HG02610 (cell line): ENCODE measurements at regions not wholly inside any gene's neighbourhood (a gene's known extent, or its start where the extent isn't known, plus 50 kb on each side); places are given as distances from the start of the nearest gene placed in this dataset.
"Not testable (repeated sequence)": the region's sequence is repeated elsewhere in the genome, so short reads cannot be mapped to it uniquely, and the experiment has no call there.

Experiments used
- ATAC-seq: cut with Tn5 transposase; IDR thresholded peaks from one replicate; pipeline ENCODE4 v1.9.1; 2021; ENCODE audit warnings: mild to moderate bottlenecking, moderate library complexity; ENCODE audit not compliant: unreplicated experiment

DNA sequence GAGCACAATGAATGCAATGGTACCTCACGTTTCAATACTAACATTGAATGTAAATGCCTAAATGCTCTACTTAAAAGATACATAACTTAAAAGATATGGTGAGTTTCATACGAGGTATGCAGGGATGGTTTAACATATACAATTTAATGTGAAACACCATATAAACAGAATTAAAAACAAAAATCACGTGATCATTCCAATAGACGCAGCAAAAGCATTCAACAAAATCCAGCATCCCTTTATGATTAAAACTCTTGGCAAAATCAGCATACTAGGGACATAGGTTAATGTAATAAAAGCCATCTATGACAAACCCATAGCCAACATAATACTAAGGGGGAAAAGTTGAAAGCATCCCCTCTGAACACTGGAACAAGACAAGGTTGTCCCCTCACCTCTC is 845.7 kb downstream of the SLC16A7 start:
- ATAC-seq: no peak

DNA sequence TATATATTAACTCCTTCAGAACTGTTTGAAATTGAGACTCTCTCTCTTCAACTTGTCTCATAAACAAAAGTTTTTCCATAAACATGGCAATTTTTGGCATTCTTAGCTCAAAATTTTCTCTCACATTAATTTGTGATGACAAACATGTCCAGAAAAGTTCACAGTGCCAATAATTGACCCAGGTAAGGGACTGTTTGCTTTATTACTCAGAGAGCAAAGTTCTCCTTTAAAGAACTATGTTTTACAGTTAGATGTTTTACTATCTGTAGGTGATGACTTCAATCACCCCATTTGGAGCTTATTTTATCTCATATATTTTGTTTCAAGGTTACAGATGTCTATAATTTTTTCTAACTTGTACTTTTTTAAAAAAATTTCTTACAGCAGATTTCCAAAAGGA is 855.6 kb downstream of the SLC16A7 start:
- ATAC-seq: no peak

DNA sequence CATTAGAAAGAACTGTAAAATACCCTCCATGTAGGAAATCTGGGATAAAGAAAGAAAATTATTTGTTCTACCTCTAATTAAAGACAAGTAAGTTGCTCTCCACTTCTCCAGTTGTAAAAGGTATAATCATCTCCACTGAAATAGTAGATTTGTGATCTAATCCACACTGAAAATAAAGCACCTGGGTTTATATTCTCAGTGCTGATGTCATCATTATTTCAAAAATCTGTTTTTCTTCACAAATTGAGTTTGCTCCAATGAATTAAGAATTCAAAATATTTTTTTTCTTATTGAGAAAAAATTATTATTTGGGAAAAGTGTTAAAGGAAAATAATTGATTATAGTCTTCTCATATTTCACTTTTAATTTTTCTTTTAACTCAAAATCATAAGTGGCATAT is 869.2 kb downstream of the SLC16A7 start:
- no peak for ATAC-seq

DNA sequence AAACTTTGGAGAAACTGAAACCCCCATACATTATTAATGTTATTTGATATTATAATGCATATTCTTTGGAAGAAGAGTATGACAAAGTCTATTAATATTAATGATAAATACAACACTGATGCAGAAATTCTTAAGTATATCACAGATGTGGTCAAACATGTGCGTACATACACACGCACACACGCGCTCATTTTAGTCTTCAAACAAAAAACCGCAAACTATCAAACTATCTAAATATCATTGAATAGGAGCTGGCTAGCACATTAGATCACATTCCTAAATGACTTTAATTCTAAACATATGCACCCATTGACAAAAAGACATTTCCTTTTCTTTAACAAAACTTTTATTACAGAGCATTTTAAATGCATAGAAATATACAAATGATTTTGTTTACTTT is 872.7 kb downstream of the SLC16A7 start:
- no peak for ATAC-seq

DNA sequence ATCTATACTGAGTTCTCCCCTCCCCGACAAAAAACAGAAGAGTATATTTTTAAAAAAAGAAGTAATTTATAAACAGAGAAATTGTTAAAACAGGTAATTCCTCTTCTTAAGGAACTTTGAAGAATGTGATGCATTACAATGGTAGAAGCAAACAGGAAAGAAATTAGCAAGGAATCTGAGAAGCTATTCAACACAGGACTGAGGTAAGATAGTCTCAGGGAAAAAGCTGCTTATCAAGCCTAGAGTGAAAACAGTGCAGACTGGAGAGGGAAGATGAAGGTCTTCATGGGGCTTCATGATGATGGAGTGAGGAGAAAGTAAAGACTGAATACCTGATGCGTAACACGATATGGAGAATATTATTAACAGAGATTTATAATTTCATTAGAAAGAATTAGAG is 880.0 kb downstream of the SLC16A7 start:
- ATAC-seq: no peak

DNA sequence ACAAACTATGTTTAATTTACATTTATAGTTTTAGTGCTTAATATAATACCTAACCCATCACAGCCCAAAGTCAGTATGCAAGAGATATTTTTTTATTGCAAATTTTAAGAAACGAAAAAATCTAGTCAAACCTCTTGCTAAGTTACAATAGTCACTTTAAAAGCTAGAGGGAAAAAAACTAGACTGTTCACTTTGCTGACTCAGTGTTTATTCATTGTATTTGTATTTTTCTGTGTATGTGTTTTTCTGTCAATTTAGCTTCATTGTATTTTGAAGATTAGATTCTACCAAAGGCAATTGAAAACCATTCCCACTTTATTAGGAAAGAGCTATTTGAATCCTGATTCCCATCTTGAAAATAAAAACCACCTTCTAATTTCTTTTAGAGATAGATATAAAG is 891.5 kb downstream of the SLC16A7 start:
- ATAC-seq: no peak

DNA sequence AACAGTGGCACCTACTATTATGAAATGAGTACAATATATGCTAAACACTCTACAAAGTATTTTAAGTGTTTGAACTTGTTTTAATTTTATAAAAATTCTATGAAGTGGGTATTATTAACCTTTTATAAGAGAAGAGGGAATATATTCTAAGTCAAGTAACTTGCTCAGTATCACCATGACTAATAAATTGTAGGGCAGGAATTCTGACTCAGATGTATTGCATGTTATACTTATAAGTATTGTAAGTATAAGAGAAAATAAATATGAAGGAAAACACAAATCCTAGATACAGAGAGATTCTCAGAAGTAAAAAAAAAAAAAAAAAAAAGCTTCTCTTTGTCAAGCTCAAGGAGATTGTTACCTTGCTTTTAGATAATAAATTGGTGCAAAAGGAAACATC is 893.2 kb downstream of the SLC16A7 start:
- no peak for ATAC-seq

DNA sequence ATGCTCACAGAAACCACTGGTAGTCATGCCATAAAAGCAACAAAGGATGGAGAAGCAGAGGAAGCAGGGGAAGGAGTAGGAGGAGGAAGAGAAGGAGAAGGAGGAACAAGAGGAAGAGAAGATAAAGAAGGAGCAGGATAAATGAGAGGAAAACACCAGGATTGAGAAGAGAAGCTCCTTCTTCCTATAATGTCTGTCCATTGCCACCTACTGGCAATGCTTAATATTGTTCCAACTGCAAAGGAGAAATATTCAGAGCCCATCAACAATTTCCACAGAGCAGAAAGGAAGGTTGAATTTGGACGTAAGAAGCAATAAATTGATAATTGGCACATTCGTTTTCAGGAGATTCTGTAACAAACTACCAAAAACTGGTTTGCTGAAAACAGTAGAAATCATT is 898.4 kb downstream of the SLC16A7 start:
- no peak for ATAC-seq

DNA sequence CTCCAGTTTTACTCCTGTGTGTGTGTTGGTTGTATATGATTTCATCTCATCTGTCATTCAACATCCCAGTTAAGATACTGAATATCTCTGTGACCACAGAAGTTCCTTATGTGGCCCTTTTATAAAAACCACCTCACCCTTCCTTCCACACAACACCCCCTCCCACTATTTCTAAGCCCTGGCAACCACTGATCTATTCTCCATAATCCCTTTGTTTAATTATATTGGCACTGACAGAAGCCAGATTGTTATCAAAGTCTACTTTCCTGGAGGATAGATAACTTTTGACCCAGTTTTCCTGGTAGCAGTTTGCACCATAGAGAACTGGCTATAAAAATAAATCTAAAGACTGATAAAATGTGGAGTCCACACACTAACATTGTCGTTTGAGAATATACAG is 902.8 kb downstream of the SLC16A7 start:
- no peak for ATAC-seq

DNA sequence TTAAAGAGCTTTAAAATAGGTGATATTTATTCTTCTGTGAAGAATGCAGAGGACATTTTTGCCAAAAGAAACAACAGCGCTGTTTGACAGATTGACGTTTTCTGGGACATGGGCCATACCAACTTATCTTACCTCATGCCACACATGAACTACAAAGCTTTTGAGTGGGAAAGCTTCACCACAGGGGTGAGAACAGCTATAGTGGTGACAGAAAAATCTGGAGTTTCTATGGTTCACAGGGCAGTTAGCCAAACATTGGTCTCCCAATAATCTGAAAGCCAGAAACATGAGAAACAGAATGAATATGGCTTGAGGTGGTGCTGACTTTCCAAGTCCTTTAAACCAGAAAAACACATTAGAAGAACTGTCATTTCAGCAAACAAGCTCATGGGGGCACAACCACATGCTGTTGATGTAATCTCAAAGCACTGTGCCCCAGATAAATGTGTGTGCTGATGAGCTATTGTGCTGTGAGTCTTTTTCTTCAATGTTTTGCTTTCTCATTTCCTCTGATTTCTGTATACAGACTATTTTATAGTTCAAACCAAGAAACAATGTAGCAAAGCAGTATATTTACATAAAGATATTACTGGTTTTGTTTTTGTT is 905.4 kb downstream of the SLC16A7 start:
- no peak for ATAC-seq

DNA sequence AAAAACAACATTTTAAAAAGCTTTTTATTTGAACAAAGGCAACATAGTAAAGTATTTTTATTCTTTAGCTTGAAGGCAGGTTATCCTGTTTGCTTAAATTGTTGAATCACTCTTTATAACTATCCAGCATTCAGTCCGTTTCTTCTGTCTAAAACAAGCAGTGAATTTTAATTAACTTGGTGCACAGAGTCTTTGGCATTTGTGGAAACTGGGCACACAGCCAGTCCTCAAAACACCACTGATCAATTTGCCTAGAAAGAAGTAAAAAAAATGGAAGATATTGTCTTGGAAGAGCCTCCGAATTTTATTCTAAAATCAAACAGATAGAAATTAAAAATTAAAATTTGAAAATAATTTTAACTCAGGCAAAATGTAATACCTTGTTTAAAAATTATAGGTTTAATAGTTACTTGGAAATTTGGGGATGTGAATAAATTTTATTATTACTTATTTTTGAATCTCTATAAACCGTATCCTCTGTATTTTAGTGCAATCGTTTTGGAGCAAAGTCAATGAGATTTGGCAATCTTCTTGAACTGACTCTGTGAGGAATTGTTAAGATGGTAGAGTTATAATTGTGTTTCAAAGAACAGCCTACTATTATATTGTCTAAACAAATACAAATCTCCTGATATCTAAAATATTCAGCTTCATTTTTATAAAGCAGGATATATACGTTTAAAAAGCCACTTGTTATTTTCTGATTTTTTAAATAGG is 927.0 kb downstream of the SLC16A7 start:
- ATAC-seq: no peak

DNA sequence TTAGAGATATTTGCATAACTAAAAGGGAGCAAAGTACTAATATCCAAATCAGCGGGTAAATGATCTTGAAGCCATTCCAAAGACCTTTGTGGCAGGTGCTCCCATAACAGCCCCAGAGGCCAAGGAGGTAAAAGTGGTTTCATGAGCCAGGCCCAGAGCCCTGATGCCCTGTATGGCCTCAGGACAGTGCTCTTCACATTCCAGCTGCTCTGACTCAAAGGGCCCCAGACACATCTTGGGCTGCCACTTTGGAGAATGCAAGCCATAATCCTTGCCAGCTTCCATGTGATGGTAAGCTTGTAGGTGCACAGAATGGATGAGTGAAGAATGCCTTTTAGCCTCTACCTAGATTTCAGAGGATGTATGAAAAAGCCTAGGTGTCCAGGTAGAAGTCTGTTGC is 933.4 kb downstream of the SLC16A7 start:
- ATAC-seq: no peak

DNA sequence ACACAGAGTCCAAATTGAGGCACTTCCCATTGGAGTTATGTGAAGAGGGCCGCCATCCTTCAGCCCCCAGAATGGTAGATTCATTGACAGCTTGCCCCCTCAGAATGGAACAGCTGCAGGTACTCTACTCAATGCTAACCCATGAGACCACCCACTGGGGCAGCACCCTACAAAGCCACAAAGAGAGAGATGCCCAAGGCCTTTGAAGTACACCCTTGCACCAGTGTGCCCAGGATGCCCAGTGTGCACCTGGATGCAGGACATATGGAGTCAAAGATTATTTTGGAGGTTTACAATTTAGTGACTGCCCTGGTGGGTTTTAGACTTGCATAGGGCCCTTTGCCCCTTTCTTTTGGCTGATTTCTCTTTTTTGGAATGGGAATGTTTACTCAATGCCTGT is 933.9 kb downstream of the SLC16A7 start:
- no peak for ATAC-seq

DNA sequence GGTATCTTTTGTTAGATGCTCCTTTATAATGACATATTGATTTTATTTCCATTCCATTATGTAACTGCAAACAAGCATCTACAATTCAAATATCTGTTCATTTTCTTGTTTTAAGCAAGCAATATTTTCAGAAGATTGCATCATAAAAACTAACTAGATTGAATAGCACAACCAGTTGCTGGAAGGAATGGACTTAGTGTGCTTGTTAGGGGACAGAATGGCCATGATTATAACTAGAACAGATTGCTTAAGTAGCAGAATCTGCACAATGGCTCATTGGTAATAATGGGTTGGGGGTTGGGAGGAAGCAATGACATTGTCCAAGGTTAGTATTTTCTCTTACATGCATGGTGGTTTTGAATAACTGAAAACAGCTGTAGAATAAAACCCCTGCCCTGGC is 939.5 kb downstream of the SLC16A7 start:
- no peak for ATAC-seq

DNA sequence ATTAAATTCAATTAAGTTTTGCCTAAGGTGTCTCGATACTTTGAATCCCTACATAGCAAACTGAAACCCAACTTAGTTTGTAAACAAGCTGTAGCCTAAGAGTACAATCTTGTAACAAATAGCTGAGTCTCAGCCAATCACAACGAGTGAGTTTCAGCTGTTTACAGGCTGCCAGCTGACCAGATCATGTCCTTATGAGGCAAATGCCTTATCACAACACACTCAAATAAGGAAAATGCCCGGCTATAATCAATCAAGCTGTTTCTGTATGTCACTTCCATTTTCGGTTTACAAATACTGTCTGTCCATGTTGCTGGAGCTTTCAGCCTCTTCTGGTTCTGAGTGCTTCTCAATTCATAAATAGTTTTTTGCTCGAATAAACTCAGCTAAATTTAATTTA is 943.8 kb downstream of the SLC16A7 start:
- ATAC-seq: no peak

DNA sequence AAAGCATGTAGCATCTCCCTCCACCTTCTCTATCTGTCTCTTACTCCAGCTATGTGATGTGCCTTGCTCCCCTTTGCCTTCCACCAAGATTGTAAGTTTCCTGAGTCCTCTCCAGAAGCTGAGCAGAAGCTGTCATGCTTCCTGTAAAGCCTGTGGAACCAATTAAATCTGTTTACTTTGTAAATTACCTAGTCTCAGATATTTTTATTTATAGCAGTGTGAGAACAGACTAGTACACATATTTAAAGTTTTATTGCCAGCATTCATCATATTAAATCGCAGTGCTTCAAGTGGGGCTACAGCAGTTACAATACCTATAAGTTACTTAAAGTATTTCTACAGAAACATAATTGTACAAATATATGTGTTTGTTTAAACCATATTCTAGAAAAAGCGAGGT is 973.1 kb downstream of the SLC16A7 start:
- ATAC-seq: no peak

DNA sequence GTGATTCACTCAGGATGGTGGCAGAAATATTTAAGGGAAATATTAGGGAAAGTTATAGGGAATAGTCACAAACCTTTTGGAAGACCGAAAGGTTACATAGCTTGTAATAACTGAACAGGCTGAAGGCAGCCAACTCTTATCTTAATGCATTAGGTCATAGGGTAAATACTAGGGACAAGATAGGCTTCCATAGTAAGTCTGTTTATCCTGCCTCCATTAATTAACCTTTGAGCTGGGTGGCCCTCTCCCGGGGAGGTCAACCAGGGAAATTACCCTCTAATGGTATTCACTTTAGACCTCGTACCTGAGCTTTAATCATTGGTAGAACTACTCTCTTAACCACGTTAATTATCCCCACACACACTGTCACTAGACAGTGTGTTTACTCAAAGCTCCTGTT is 981.8 kb downstream of the SLC16A7 start:
- no peak for ATAC-seq

DNA sequence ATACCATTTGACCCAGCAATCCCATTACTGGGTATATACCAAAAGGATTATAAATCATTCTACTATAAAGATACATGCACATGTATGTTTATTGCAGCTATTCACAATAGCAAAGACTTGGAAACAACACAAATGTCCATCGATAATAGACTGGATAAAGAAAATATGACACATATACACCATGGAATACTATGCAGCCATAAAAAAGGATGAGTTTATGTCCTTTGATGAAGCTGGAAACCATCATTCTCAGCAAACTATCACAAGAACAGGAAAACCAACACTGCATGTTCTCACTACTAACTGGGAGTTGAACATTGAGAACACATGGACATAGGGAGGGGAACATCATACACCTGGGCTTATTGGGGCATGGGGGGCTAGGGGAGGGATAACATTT is 991.8 kb downstream of the SLC16A7 start:
- ATAC-seq: not testable (repeated sequence)

DNA sequence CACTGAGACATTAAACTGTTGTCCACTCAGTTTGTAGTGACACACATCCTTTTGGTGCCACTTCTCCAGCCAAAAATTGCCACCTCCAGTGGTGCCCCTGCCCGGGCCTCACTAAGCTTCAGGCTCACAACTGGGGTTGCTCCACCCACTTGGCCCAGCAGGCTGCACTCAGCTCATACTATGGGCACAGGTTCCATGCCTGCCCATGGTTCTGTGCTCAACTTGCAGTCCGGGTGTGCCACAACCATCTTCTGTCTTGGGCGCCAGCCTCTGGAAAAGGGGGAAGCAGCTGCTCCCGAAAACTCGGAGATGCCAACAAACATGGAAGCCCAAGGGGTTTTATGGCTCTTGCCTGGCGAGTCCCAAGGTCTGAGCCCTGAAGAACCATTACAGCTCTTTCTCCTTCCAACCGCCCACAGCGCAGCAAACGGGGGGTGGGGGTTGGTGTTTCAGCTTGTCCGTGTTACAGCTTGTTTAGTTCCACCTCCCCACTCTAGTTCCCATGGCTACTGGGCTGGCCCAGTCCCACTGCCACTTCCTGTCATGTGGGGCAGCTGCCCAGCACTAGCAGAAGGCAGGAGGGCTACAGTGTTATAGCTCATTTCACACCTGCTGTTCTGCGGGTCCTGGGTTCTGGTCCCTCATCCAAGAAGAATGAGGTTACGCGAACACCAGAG is 998.3 kb downstream of the SLC16A7 start:
- ATAC-seq: no peak

DNA sequence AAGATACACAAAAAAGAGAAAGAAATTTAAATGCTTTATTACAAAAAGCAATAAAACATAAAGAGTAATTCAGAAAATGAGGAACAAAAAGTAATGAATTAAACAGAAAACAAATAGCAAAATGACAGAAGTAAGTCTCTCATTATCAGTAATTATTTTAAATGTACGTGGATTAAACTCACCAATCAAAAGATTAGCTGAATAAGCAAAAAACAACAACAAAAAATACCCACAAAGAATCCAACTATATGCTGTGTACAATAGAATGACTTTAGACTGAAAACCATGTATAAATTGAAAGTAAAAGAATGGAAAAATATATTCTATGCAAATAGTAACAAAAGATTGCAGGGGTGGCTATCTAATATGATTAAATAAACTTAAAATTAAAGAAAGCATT is 1006.8 kb downstream of the SLC16A7 start:
- no peak for ATAC-seq

DNA sequence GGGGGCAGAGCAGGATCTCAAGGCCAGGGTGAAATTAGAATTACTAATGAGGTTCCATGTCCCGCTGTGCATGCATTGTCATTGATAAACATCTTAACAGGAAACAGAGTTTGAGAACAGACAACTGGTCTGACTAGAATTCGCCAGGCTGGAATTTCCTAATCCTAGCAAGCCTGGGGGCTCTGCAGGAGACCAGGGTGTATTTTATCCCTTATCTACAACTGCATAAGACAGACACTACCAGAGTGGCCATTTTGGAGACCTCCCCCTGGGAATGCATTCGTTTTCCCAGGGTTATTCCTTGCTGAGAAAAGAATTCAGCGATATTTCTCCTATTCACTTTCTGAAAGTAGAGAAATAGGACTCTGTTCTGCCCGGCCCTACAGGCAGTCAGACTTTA is 1007.6 kb downstream of the SLC16A7 start:
- not testable (repeated sequence) for ATAC-seq

DNA sequence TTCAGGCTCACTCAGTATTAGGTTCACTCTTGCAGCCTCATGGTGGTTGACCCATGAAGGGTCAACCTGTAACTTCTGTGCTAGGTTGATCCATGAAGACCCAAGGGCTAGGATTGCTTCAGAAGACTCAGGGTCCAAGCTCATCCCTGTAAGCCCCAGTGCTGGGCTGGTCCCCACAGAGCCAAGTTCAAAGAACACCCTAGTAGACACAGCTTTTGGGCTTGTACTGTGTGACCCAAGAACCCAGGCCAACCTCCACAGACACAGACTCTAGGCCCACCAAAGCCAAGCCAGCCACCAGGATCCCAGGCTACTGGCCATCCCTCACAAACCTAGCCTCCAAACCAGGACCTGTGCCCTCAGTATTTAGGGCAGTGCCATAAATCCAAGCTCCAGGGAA is 1020.6 kb downstream of the SLC16A7 start:
- no peak for ATAC-seq
